Neural progenitor cell (in vitro differentiated cells): ENCODE measurements at regions not wholly inside any gene's neighbourhood (a gene's known extent, or its start where the extent isn't known, plus 50 kb on each side); places are given as distances from the start of the nearest gene placed in this dataset.

ENCODE experiments used
- EZH2phosphoT487 ChIP-seq: fragments of 200-600 bp; sonication (generic); IDR thresholded peaks from 2 replicates; pipeline ENCODE4 v1.6.1; 2017; ENCODE audit warnings: antibody characterized with exemption
- TF ChIP-seq, protein P1 (sequence below): fragments of 200-600 bp; sonication (generic); IDR thresholded peaks from 2 replicates; pipeline ENCODE4 v1.5.1; 2017; ENCODE audit warnings: antibody characterized with exemption, mild to moderate bottlenecking

DNA sequence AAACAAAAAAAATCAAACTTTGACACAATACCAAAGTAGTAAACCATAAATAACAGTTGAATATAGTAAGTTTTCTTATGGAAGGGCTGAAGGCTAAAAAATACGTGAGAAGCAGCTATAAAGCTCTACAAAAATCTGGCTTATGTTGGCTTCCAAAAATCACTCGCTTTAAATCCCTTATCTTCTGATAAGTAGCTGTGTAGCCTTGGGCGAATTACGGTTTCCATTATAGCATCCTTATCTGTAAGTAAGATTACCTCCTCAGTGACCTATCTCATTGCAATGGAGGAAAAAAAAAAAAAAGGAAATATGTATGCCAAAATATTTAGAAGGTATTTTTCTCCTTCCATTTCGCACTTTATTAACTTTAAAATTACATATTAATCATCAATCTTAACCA lies 348.6 kb downstream of the PLOD2 start:
- TF ChIP-seq, protein P1, sequence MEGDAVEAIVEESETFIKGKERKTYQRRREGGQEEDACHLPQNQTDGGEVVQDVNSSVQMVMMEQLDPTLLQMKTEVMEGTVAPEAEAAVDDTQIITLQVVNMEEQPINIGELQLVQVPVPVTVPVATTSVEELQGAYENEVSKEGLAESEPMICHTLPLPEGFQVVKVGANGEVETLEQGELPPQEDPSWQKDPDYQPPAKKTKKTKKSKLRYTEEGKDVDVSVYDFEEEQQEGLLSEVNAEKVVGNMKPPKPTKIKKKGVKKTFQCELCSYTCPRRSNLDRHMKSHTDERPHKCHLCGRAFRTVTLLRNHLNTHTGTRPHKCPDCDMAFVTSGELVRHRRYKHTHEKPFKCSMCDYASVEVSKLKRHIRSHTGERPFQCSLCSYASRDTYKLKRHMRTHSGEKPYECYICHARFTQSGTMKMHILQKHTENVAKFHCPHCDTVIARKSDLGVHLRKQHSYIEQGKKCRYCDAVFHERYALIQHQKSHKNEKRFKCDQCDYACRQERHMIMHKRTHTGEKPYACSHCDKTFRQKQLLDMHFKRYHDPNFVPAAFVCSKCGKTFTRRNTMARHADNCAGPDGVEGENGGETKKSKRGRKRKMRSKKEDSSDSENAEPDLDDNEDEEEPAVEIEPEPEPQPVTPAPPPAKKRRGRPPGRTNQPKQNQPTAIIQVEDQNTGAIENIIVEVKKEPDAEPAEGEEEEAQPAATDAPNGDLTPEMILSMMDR, result no peak
- TF ChIP-seq EZH2phosphoT487, result no peak
